CD4-positive, alpha-beta T cell (primary cell): ENCODE measurements at regions not wholly inside any gene's neighbourhood (a gene's known extent, or its start where the extent isn't known, plus 50 kb on each side); places are given as distances from the start of the nearest gene placed in this dataset.

Source experiments
- ATAC-seq: fragments of 200-7000 bp; cut with Tn5 transposase; one replicate; pipeline ENCODE4 v1.10.0; 2022; ENCODE audit warnings: mild to moderate bottlenecking; ENCODE audit not compliant: poor library complexity
- CTCF ChIA-PET: fragments of 350-600 bp; sonication (Branson Sonifier 250); formaldehyde crosslinking; loops from one replicate; lab custom pipeline; 2021; ENCODE audit warnings: antibody characterized with exemption, inconsistent platforms; lab: Charles Lee
- POLR2A ChIA-PET: fragments of 350-600 bp; sonication (Branson Sonifier 250); formaldehyde crosslinking; loops from one replicate; lab custom pipeline; 2021; ENCODE audit warnings: antibody characterized with exemption, inconsistent platforms; lab: Charles Lee
- DNase-seq, 14 experiments: peaks; one replicate each; pipeline ENCODE4 v3.0.0-alpha.2; 2013 to 2020; ENCODE audit warnings: mixed read lengths in 2 of 14
- H3K27ac ChIP-seq, 2 donors: one replicate each; pipeline versions ENCODE4 v1.5.1 to v1.7.0; 2013; ENCODE audit warnings: low read length in 2 of 2, low read depth in 1 of 2, mild to moderate bottlenecking in 1 of 2
- H3K27me3 ChIP-seq, 2 experiments: 1 replicate in 1 of 2; 2 replicates in 1 of 2; pipeline versions ENCODE4 v1.6.1 to v1.7.0; 2013; ENCODE audit warnings: low read length in 2 of 2, control low read depth in 1 of 2, mild to moderate bottlenecking in 1 of 2, moderate library complexity in 1 of 2; ENCODE audit not compliant: insufficient read depth in 2 of 2, control insufficient read depth in 1 of 2
- H3K36me3 ChIP-seq: one replicate; pipeline ENCODE4 v1.6.1; 2013; ENCODE audit warnings: low read length, control low read depth; ENCODE audit not compliant: insufficient read depth
- H3K4me1 ChIP-seq: one replicate; pipeline ENCODE4 v1.6.1; 2013; ENCODE audit warnings: low read length, control low read depth; ENCODE audit not compliant: insufficient read depth
- H3K4me3 ChIP-seq: one replicate; pipeline ENCODE4 v1.5.1; 2013; ENCODE audit warnings: mild to moderate bottlenecking, low read length, moderate library complexity
- H3K9me3 ChIP-seq, 2 experiments: 1 replicate in 1 of 2; 2 replicates in 1 of 2; pipeline versions ENCODE4 v1.6.1 to v1.7.0; 2013; ENCODE audit warnings: low read length in 2 of 2, mild to moderate bottlenecking in 2 of 2, control low read depth in 1 of 2, moderate library complexity in 1 of 2; ENCODE audit not compliant: control insufficient read depth in 1 of 2, insufficient read depth in 1 of 2
- H3K27ac Mint-ChIP-seq: one replicate; pipeline ENCODE4 v1.8.0; 2020; ENCODE audit warnings: mixed read lengths
- H3K27me3 Mint-ChIP-seq: one replicate; pipeline ENCODE4 v1.8.0; 2021; ENCODE audit warnings: mixed read lengths
- H3K36me3 Mint-ChIP-seq: one replicate; pipeline ENCODE4 v1.8.0; 2021; ENCODE audit warnings: low read depth, mixed read lengths
- H3K4me1 Mint-ChIP-seq: one replicate; pipeline ENCODE4 v1.8.0; 2021; ENCODE audit warnings: low read depth, mixed read lengths
- H3K4me3 Mint-ChIP-seq: one replicate; pipeline ENCODE4 v1.8.0; 2020; ENCODE audit warnings: mild to moderate bottlenecking, mixed read lengths
- H3K9me3 Mint-ChIP-seq: one replicate; pipeline ENCODE4 v1.8.0; 2020; ENCODE audit warnings: mixed read lengths
- intact Hi-C, 2 experiments: fragments of 100-400 bp; cut with DNase I in 1 of 2; cut with micrococcal nuclease in 1 of 2; formaldehyde crosslinking; loops; one replicate each; pipeline versions ENCODE4 v1.15.1 to v1.9.0; 2023 to 2025; cut with DNase I, micrococcal nuclease
- TF ChIP-seq, protein P1 (sequence below): fragments of 200-600 bp; IDR thresholded peaks from one replicate; pipeline ENCODE4 v1.8.0; 2022; ENCODE audit warnings: antibody characterized with exemption, mild to moderate bottlenecking

DNA sequence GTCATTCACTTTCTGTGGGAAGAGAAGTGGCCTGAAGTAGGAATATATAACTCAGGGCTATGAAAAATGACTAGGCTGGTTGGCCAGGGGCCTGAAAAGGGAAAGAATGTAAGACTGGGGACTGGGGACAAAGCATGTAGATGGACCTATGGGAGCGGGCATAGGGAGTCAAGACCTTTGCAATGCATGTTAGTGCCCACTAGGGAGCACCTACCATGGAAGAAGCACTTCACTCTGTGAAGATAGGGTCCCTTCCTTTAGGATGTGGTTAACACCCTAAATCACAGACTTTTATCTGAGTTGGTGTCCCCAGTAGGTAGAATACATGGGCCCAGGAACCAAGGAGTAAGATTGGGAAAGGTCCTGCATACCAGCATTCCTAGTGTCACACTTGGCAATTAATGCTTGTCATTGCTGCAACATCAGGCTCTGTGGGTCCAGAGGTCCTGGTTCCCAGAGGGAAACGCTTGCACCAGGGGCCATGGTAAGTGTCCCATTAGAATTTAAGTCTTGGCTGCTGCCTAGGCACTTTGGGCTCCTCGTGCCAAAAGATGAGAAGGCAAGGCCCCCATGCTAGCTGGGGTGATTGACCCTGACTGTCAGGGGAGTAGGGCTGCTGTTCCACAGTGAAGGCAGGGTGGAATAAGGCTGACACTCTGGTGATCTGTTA lies 79.6 kb downstream of the CRYGS start:
- peaks cover 3% of the 10 kb centered on the region for H3K27me3 Mint-ChIP-seq
- no peak overlapping the region for H3K4me3 ChIP-seq
- intact Hi-C loops = loop anchor here in 1 of 2 experiments (5.0 kb wide), 1 partner anchor 73 kb away; no protein-coding TSS in a partner anchor
- POLR2A ChIA-PET = no interaction called here
- H3K4me1 Mint-ChIP-seq = no peaks in the 10 kb centered on the region
- no peaks in the 10 kb centered on the region for H3K9me3 ChIP-seq
- TF ChIP-seq, protein P1, sequence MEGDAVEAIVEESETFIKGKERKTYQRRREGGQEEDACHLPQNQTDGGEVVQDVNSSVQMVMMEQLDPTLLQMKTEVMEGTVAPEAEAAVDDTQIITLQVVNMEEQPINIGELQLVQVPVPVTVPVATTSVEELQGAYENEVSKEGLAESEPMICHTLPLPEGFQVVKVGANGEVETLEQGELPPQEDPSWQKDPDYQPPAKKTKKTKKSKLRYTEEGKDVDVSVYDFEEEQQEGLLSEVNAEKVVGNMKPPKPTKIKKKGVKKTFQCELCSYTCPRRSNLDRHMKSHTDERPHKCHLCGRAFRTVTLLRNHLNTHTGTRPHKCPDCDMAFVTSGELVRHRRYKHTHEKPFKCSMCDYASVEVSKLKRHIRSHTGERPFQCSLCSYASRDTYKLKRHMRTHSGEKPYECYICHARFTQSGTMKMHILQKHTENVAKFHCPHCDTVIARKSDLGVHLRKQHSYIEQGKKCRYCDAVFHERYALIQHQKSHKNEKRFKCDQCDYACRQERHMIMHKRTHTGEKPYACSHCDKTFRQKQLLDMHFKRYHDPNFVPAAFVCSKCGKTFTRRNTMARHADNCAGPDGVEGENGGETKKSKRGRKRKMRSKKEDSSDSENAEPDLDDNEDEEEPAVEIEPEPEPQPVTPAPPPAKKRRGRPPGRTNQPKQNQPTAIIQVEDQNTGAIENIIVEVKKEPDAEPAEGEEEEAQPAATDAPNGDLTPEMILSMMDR = no peak
- DNase-seq = peak in 3 of 14 experiments; percentile 6 to 17 (median 10)
- no peak overlapping the region for H3K27ac Mint-ChIP-seq
- H3K9me3 Mint-ChIP-seq = no peaks in the 10 kb centered on the region
- no peaks in the 10 kb centered on the region for H3K36me3 ChIP-seq
- no peak for ATAC-seq
- CTCF ChIA-PET = no interaction called here
- H3K4me3 Mint-ChIP-seq = no peak overlapping the region
- no peaks in the 10 kb centered on the region for H3K27me3 ChIP-seq
- H3K27ac ChIP-seq = no peak overlapping the region
- H3K36me3 Mint-ChIP-seq = no peaks in the 10 kb centered on the region
- no peaks in the 10 kb centered on the region for H3K4me1 ChIP-seq

DNA sequence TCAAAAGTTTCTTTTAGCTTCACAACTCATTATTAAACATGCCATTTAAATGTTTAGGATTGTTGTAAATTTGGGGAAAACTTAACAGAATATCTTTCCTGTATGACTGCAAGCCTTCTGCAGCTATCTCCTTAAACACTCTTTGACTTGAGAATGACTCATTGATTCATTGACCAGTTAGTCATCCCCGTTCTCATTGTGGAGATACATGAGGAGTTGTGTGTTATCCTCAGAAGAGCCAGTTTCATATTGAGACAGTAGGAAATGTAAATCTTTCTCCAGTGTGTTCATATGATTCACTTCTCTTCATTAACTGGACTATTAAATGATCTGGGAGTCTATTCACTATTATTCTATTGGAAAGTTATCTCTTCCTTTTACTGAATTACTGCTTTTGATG lies 83.0 kb downstream of the CRYGS start:
- ATAC-seq = no peak
- DNase-seq = no peak
- Mint-ChIP-seq H3K36me3 (no peaks in the 10 kb centered on the region), H3K4me3 (no peak overlapping the region), H3K4me1 (no peaks in the 10 kb centered on the region), H3K9me3 (no peaks in the 10 kb centered on the region), H3K27me3 (peaks cover 6% of the 10 kb centered on the region), H3K27ac (no peak overlapping the region)
- no peaks in the 10 kb centered on the region for H3K27me3 ChIP-seq
- no peak overlapping the region for H3K27ac ChIP-seq
- intact Hi-C loops = loop anchor here in 1 of 2 experiments (5.0 kb wide), 1 partner anchor 76 kb away; no protein-coding TSS in a partner anchor
- no peak overlapping the region for H3K4me3 ChIP-seq
- TF ChIP-seq, protein P1 = no peak
- no peaks in the 10 kb centered on the region for H3K36me3 ChIP-seq
- no peaks in the 10 kb centered on the region for H3K4me1 ChIP-seq
- H3K9me3 ChIP-seq = no peaks in the 10 kb centered on the region
- ChIA-PET CTCF (no interaction called here), POLR2A (no interaction called here)

DNA sequence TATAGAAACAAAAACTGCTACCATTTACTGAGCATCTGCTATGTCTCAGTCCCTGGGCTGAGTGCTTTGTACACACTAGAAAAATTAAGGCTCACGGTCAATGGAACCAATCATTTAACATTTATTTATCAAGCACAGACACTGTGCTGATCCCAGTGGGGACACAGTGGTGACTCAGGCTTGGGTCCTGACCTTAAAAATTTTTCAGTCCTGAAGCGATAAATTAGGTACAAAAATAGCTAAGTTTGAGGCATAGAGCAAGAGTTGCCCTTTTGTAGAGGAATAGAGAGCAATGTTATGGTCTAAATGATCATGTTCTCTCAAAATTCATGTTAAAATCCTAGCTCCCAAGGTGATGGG lies 85.1 kb downstream of the CRYGS start:
- no peaks in the 10 kb centered on the region for H3K4me1 Mint-ChIP-seq
- H3K36me3 Mint-ChIP-seq = no peaks in the 10 kb centered on the region
- TF ChIP-seq, protein P1 = no peak
- ATAC-seq (no peak), DNase-seq (no peak)
- H3K27ac Mint-ChIP-seq = no peak overlapping the region
- Histone ChIP-seq H3K36me3 (no peaks in the 10 kb centered on the region), H3K4me1 (no peaks in the 10 kb centered on the region), H3K9me3 (no peaks in the 10 kb centered on the region), H3K27me3 (no peaks in the 10 kb centered on the region), H3K4me3 (no peak overlapping the region), H3K27ac (no peak overlapping the region)
- ChIA-PET POLR2A (no interaction called here), CTCF (no interaction called here)
- H3K27me3 Mint-ChIP-seq = peaks cover 6% of the 10 kb centered on the region
- no peak overlapping the region for H3K4me3 Mint-ChIP-seq
- no peaks in the 10 kb centered on the region for H3K9me3 Mint-ChIP-seq
- intact Hi-C loops = no loop called here
